ENCODE measurements at regions not wholly inside any gene's neighbourhood (a gene's known extent, or its start where the extent isn't known, plus 50 kb on each side); places are given as distances from the start of the nearest gene placed in this dataset.
A peak's percentile ranks its signal among the peaks of the same experiment; 100 is the strongest.

DNA sequence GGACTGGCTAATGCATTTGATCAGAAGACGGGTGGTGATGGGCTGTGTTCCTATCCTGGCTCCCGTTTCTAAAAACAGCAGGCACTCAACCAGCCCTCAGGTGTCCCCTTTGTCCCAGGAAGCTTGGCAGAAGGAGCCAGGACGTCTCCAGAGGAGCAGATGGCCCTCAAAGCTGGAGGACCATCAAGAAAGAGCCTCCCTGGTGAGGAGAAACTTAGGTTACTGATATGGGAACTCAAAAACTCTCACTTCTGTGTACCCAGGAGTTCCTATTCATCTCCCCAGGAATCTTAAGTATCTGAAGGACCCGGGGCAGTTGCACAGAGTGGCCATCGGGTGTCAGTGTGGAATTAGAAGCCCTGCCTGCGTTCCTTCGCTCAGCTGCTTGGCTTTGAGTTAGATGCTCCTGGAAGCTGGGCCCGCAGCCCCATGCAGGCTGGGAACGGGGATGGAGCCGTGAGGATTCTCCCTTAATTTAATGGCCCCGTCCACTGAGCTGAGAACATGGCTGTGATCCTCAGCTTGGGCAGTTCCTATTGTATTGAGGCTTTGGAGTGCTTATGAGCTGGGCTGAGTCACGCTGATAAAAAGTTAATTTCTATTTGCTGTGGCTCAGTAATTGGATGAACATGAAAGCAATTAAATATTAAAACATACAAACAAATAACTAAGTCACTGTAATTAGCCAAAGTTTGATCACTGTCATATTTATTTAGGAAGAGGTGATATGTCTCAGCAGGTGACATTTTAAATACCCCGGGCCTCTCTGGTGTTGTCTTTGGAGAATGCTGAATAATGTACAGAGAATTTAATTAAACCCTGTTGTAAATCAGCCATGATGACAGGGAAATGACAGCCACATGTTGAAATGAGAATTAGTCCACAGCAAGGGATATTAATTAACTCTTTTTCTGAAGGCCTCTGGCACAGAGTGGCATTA, 402.1 kb downstream of the SEC14L1 start:
- TF ChIP-seq, protein P1, sequence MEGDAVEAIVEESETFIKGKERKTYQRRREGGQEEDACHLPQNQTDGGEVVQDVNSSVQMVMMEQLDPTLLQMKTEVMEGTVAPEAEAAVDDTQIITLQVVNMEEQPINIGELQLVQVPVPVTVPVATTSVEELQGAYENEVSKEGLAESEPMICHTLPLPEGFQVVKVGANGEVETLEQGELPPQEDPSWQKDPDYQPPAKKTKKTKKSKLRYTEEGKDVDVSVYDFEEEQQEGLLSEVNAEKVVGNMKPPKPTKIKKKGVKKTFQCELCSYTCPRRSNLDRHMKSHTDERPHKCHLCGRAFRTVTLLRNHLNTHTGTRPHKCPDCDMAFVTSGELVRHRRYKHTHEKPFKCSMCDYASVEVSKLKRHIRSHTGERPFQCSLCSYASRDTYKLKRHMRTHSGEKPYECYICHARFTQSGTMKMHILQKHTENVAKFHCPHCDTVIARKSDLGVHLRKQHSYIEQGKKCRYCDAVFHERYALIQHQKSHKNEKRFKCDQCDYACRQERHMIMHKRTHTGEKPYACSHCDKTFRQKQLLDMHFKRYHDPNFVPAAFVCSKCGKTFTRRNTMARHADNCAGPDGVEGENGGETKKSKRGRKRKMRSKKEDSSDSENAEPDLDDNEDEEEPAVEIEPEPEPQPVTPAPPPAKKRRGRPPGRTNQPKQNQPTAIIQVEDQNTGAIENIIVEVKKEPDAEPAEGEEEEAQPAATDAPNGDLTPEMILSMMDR (IDR thresholded peaks at IDR 0.05), result peak; percentile 50 to 86 (median 78)
- no peak for TF ChIP-seq POLR2A (IDR thresholded peaks at IDR 0.05)

Data from upper lobe of left lung (tissue), 4 donors.